ENCODE measurements at regions not wholly inside any gene's neighbourhood (a gene's known extent, or its start where the extent isn't known, plus 50 kb on each side); places are given as distances from the start of the nearest gene placed in this dataset.

DNA sequence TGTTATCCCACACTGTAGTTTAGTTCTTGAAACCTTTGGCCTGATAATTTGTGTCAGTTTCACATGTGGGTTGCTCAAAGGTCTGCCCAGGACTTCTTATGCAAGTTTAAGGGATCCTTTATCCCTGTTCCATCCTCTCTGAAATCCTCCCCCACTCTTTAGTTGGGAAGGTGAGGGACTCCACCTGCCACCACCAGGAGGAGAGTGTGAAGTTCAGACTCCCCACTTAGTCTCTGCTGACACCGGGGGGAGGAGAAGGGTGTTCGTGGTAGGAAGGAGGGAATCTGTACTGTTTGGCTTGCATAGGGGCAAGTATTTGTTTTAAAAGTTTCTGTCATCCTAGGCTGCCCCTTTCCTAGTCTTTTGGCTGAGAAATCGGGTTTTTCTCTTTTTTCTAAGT, 211.8 kb downstream of the PPP4R3C start:
- H3K79me2 ChIP-seq (ENCODE audit: insufficient read depth, low read length) = no peaks in the 10 kb centered on the region
- no peak overlapping the region for H3K4me2 ChIP-seq (replicated peaks; ENCODE audit: extremely low read depth, low read length, poor library complexity, severe bottlenecking)
- no CpG with 5 or more reads among the region's 3 CpGs for WGBS (ENCODE audit: insufficient coverage)
- H3K36me3 ChIP-seq (replicated peaks in 1 of 2; ENCODE audit: control insufficient read depth in 1 of 2, insufficient read depth in 2 of 2, low read length in 2 of 2) = no peaks in the 10 kb centered on the region
- H2AFZ ChIP-seq (ENCODE audit: insufficient read depth, low read depth, low read length, poor library complexity, severe bottlenecking) = no peak overlapping the region
- TF ChIP-seq, protein P1, sequence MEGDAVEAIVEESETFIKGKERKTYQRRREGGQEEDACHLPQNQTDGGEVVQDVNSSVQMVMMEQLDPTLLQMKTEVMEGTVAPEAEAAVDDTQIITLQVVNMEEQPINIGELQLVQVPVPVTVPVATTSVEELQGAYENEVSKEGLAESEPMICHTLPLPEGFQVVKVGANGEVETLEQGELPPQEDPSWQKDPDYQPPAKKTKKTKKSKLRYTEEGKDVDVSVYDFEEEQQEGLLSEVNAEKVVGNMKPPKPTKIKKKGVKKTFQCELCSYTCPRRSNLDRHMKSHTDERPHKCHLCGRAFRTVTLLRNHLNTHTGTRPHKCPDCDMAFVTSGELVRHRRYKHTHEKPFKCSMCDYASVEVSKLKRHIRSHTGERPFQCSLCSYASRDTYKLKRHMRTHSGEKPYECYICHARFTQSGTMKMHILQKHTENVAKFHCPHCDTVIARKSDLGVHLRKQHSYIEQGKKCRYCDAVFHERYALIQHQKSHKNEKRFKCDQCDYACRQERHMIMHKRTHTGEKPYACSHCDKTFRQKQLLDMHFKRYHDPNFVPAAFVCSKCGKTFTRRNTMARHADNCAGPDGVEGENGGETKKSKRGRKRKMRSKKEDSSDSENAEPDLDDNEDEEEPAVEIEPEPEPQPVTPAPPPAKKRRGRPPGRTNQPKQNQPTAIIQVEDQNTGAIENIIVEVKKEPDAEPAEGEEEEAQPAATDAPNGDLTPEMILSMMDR (IDR thresholded peaks at IDR 0.05) = no peak
- peaks cover 10% of the 10 kb centered on the region for H3K4me1 Mint-ChIP-seq
- DNase-seq = no peak
- H3K9ac ChIP-seq (ENCODE audit: insufficient read depth, low read length, poor library complexity, severe bottlenecking) = no peak overlapping the region
- peaks cover 0 to 5% (median 0%) of the 10 kb centered on the region in 3 donors for H3K27me3 Mint-ChIP-seq (ENCODE audit: low read depth in 3 of 3)
- no peaks in the 10 kb centered on the region for H3K36me3 Mint-ChIP-seq
- H3K9me3 ChIP-seq (replicated peaks in 1 of 2; ENCODE audit: control insufficient read depth in 1 of 2, insufficient read depth in 1 of 2, low read length in 2 of 2) = no peaks in the 10 kb centered on the region
- no peak overlapping the region for H3K4me3 Mint-ChIP-seq
- peaks cover 4 to 18% of the 10 kb centered on the region in 2 donors for H3K4me1 ChIP-seq (ENCODE audit: control insufficient read depth in 1 of 2, insufficient read depth in 2 of 2, low read length in 2 of 2)
- no peaks in the 10 kb centered on the region for H3K27me3 ChIP-seq (ENCODE audit: control insufficient read depth in 2 of 2, insufficient read depth in 2 of 2, low read length in 2 of 2)
- no peak overlapping the region for H3K27ac Mint-ChIP-seq
- no peaks in the 10 kb centered on the region for H4K20me1 ChIP-seq (ENCODE audit: insufficient read depth, low read length)
- peaks cover 0 to 2% (median 0%) of the 10 kb centered on the region in 7 donors for H3K9me3 Mint-ChIP-seq
- H3K4me3 ChIP-seq (replicated peaks in 1 of 3; ENCODE audit: low read depth in 2 of 3, low read length in 3 of 3) = no peak overlapping the region
- intact Hi-C loops (cut with micrococcal nuclease) = no loop called here
- H3K27ac ChIP-seq (ENCODE audit: low read depth in 1 of 2, low read length in 2 of 2) = no peak overlapping the region

DNA sequence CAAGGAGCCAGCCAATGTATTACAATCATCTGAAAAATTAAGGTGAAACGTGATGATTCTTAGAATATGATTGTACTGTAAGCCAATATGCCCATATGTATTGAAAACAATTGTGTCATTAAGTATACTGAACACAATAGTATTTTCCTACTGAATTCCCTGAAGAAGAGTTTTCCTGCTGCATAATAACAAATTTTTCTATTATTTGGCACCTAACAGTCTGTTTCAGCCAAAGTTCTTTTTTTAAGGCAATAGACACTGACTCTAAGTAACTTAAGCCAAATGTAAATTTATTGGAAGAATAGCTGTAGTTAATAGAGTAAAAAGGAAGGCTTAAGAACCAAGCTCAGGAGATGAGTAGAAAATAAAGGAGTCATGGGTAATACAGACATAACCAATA, 220.6 kb downstream of the PPP4R3C start:
- DNase-seq = no peak
- TF ChIP-seq, protein P1 (IDR thresholded peaks at IDR 0.05) = no peak
- peaks cover 7 to 20% (median 16%) of the 10 kb centered on the region in 7 donors for H3K9me3 Mint-ChIP-seq
- Histone ChIP-seq H4K20me1 (ENCODE audit: insufficient read depth, low read length) (no peaks in the 10 kb centered on the region), H3K27ac (ENCODE audit: low read depth in 1 of 2, low read length in 2 of 2) (no peak overlapping the region), H3K36me3 (replicated peaks in 1 of 2; ENCODE audit: control insufficient read depth in 1 of 2, insufficient read depth in 2 of 2, low read length in 2 of 2) (no peaks in the 10 kb centered on the region), H3K27me3 (ENCODE audit: control insufficient read depth in 2 of 2, insufficient read depth in 2 of 2, low read length in 2 of 2) (no peaks in the 10 kb centered on the region), H3K4me3 (replicated peaks in 1 of 3; ENCODE audit: low read depth in 2 of 3, low read length in 3 of 3) (no peak overlapping the region), H3K4me1 (ENCODE audit: control insufficient read depth in 1 of 2, insufficient read depth in 2 of 2, low read length in 2 of 2) (no peaks in the 10 kb centered on the region), H3K4me2 (replicated peaks; ENCODE audit: extremely low read depth, low read length, poor library complexity, severe bottlenecking) (no peak overlapping the region), H3K79me2 (ENCODE audit: insufficient read depth, low read length) (no peaks in the 10 kb centered on the region), H3K9me3 (replicated peaks in 1 of 2; ENCODE audit: control insufficient read depth in 1 of 2, insufficient read depth in 1 of 2, low read length in 2 of 2) (peaks cover 8 to 11% of the 10 kb centered on the region in 2 donors), H3K9ac (ENCODE audit: insufficient read depth, low read length, poor library complexity, severe bottlenecking) (no peak overlapping the region), H2AFZ (ENCODE audit: insufficient read depth, low read depth, low read length, poor library complexity, severe bottlenecking) (no peak overlapping the region)
- H3K27ac Mint-ChIP-seq = no peak overlapping the region
- intact Hi-C loops (cut with micrococcal nuclease) = no loop called here
- no peak overlapping the region for H3K4me3 Mint-ChIP-seq
- no peaks in the 10 kb centered on the region for H3K36me3 Mint-ChIP-seq
- no peaks in the 10 kb centered on the region for H3K4me1 Mint-ChIP-seq
- WGBS (ENCODE audit: insufficient coverage) = no CpG with 5 or more reads among the region's 1 CpG
- peaks cover 0 to 4% (median 0%) of the 10 kb centered on the region in 3 donors for H3K27me3 Mint-ChIP-seq (ENCODE audit: low read depth in 3 of 3)

Measured in CD14-positive monocyte (primary cell).